ENCODE measurements at regions not wholly inside any gene's neighbourhood (a gene's known extent, or its start where the extent isn't known, plus 50 kb on each side); places are given as distances from the start of the nearest gene placed in this dataset.
"Not testable (repeated sequence)": the region's sequence is repeated elsewhere in the genome, so short reads cannot be mapped to it uniquely, and the experiment has no call there.

- H3K4me3 ChIP-seq; H3K27me3 ChIP-seq (replicated peaks); DNase-seq (ENCODE audit: low read depth in 1 of 2, low spot score in 2 of 2); H3K9me3 ChIP-seq (replicated peaks); H3K36me3 ChIP-seq; H3K27ac ChIP-seq; H3K4me1 ChIP-seq (replicated peaks): not testable (repeated sequence)
Measured at GRCh38 chr15:20255641-20256040, 286.0 kb downstream of the GOLGA6L6 start.

DNA sequence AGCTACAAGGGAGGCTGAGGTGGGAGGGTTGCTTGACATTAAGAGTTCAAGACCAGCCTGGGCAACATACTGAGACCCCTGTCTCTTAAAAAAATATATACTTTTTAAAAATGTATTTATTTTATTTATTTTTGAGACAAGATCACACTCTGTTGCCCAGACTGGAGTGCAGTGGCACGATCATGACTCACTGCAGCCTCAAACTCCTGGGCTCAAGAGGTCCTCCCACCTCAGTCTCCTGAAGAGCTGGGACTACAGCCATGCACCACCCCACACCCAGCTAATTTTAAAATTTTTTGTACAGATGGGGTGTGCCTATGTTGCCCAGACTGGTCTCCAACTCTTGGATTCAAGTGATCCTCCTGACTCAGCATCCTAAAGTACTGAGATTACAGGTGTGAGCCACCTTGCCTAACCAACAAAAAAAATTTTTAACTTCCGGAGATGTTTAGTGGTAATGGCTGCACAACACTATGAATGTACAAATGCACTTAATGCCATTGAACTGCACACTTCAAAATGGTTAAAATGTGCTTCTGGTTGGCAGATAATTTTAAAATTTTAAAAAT lies 288.5 kb downstream of the GOLGA6L6 start:
- H3K4me3 ChIP-seq; H3K4me1 ChIP-seq (replicated peaks); H3K9me3 ChIP-seq (replicated peaks); DNase-seq (ENCODE audit: low read depth in 1 of 2, low spot score in 2 of 2); H3K27me3 ChIP-seq (replicated peaks); H3K36me3 ChIP-seq; H3K27ac ChIP-seq: not testable (repeated sequence)

GRCh38 chr15:20252040-20252439 lies 289.6 kb downstream of the GOLGA6L6 start:
- H3K9me3 ChIP-seq (replicated peaks); H3K27me3 ChIP-seq (replicated peaks); H3K27ac ChIP-seq; H3K4me3 ChIP-seq; H3K36me3 ChIP-seq; H3K4me1 ChIP-seq (replicated peaks); DNase-seq (ENCODE audit: low read depth in 1 of 2, low spot score in 2 of 2): not testable (repeated sequence)

DNA sequence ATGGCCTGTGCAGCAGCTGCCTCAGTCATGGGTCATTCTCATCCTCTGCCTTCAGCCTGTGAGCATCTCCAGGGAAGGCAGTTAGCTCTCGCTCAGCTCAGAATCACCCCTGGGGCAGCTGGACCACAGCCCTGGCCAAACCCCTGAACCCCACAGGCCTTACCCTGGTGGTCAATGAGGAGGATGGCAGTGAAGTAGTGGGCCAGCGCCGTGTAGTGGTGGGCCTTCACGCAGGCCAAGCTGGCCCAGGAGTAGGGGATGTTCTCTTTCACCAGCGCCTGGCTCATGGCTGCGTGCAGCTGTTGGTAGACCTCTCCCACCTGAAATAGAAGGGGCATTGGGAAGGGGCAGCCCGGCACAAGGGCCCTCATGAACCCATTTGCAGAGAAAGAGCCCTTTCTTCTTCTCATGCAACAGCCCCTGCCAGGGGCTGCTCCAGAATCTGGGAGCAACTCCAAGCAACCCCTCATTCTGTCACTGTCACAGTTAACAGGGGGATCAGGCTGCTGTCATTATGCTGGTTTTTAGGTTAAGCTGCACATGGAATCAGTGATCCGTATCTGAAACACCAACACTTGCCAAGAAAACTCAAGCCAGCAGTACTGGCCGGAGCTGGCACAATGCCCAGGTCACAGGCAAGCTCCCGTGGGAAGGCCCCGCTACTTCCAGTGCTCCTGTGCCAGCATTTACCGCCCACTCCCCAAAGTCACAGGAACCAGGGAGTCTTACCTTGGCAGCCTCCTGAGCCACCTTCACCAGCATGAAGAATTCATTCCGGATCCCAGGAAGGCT lies 290.2 kb downstream of the GOLGA6L6 start:
- H3K9me3 ChIP-seq (replicated peaks); H3K4me3 ChIP-seq; DNase-seq (ENCODE audit: low read depth in 1 of 2, low spot score in 2 of 2); H3K27ac ChIP-seq; H3K4me1 ChIP-seq (replicated peaks); H3K36me3 ChIP-seq; H3K27me3 ChIP-seq (replicated peaks): not testable (repeated sequence)

DNA sequence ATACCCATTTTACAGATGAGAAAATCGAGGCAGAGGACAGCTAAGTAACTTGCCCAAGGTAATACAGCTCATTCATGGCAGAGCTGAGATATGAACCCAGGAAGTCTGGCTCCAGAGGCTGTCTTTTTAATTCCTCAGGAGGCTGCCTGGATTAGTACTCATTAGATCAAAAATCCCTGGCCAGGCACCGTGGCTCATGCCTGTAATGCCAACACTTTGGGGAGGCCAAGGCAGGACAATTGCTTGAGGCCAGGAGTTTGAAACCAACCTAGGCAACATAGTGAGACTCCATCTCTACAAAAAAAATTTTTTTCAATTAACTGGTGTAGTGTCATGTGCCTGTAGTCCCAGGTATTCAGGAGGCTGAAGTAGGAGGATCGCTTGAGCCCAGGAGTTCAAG lies 291.4 kb downstream of the GOLGA6L6 start:
- not testable (repeated sequence) for H3K27me3 ChIP-seq (replicated peaks); H3K27ac ChIP-seq; H3K36me3 ChIP-seq; H3K4me3 ChIP-seq; H3K4me1 ChIP-seq (replicated peaks); H3K9me3 ChIP-seq (replicated peaks); DNase-seq (ENCODE audit: low read depth in 1 of 2, low spot score in 2 of 2)

DNA sequence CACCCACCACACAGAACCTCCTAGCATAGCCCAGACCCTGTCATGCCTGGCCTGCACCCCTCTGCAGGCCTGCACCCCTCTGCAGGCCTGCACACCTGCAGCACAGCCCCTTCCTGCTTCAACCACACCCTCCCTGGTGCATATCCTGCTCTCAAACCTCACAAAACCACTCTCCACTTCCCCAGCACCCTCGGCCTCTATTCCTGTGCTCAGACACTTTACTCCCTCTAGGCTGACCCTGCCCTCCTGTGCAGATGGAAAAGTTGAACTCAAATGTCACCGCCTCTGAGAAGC lies 292.0 kb downstream of the GOLGA6L6 start:
- H3K4me3 ChIP-seq; H3K4me1 ChIP-seq (replicated peaks); DNase-seq (ENCODE audit: low read depth in 1 of 2, low spot score in 2 of 2); H3K36me3 ChIP-seq; H3K27me3 ChIP-seq (replicated peaks); H3K9me3 ChIP-seq (replicated peaks); H3K27ac ChIP-seq: not testable (repeated sequence)

DNA sequence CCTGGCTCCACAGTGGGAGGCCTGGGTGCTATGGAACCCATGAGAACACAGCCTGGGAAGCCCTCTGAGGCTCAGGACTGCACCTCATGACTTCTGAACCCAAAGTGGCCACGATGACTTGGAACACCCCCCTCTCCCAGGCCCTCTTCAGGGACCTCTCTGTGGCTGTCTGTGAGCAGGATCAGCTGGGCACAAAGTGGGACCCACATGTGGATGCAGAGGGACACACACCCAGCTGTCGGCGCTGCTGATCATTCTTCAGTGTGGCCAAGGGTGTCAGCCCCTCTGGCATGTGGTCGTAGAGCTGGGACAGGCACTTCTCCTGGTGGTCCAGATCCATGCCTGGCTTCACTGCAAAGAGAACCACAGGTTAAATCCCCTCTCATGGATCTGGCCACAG lies 293.2 kb downstream of the GOLGA6L6 start:
- not testable (repeated sequence) for DNase-seq (ENCODE audit: low read depth in 1 of 2, low spot score in 2 of 2); H3K27me3 ChIP-seq (replicated peaks); H3K4me3 ChIP-seq; H3K9me3 ChIP-seq (replicated peaks); H3K4me1 ChIP-seq (replicated peaks); H3K27ac ChIP-seq; H3K36me3 ChIP-seq

GRCh38 chr15:20247137-20247536 lies 294.5 kb downstream of the GOLGA6L6 start:
- not testable (repeated sequence) for H3K4me1 ChIP-seq (replicated peaks); H3K27me3 ChIP-seq (replicated peaks); H3K27ac ChIP-seq; H3K9me3 ChIP-seq (replicated peaks); H3K36me3 ChIP-seq; DNase-seq (ENCODE audit: low read depth in 1 of 2, low spot score in 2 of 2); H3K4me3 ChIP-seq

- not testable (repeated sequence) for H3K36me3 ChIP-seq; H3K27me3 ChIP-seq (replicated peaks); H3K27ac ChIP-seq; H3K4me1 ChIP-seq (replicated peaks); H3K4me3 ChIP-seq; DNase-seq (ENCODE audit: low read depth in 1 of 2, low spot score in 2 of 2); H3K9me3 ChIP-seq (replicated peaks)
Measured at GRCh38 chr15:20246624-20247023, 295.0 kb downstream of the GOLGA6L6 start.

DNA sequence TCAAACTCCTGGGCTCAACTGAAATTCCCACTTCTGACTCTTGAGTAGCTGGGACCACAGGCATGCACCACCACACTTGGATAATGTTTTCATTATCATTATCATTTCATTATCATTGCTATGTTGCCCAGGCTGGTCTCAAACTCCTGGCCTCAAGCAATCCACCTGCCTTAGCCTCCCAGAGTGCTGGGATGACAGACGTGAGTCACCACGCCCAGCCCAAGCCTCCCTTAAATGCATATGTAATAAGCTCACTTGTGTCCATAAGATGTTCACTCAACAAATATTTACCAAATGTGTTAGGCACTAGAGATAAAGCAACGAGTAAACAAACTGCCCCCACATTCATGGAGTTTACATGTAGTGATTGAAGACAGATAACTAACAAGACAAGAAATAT lies 295.7 kb downstream of the GOLGA6L6 start:
- H3K4me3 ChIP-seq; H3K27me3 ChIP-seq (replicated peaks); H3K36me3 ChIP-seq; H3K4me1 ChIP-seq (replicated peaks); DNase-seq (ENCODE audit: low read depth in 1 of 2, low spot score in 2 of 2); H3K27ac ChIP-seq; H3K9me3 ChIP-seq (replicated peaks): not testable (repeated sequence)

DNA sequence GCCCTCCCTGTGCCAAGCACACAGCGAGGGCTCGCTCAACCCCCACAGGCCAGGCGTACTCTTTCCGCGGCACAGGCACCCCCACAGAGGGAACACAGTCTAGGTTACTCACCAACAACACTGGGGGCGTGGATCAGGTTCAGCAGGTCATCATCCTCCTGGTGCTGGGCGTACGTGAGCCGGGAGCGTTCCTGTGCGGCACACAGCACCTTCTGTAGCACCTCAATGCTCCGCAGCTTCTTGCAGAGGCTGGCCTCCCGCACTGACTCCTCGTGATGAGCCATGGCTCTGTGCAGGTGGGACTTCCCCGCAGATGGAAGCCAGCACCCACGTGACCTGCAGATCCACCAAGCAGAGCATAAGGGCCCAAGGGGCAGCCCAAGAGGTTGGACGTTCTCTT lies 296.8 kb downstream of the GOLGA6L6 start:
- not testable (repeated sequence) for H3K4me1 ChIP-seq (replicated peaks); H3K36me3 ChIP-seq; H3K4me3 ChIP-seq; DNase-seq (ENCODE audit: low read depth in 1 of 2, low spot score in 2 of 2); H3K9me3 ChIP-seq (replicated peaks); H3K27ac ChIP-seq; H3K27me3 ChIP-seq (replicated peaks)

GRCh38 chr15:20243486-20244240 lies 297.9 kb downstream of the GOLGA6L6 start:
- H3K27ac ChIP-seq; H3K4me1 ChIP-seq (replicated peaks); H3K36me3 ChIP-seq; H3K27me3 ChIP-seq (replicated peaks); DNase-seq (ENCODE audit: low read depth in 1 of 2, low spot score in 2 of 2); H3K4me3 ChIP-seq; H3K9me3 ChIP-seq (replicated peaks): not testable (repeated sequence)

DNA sequence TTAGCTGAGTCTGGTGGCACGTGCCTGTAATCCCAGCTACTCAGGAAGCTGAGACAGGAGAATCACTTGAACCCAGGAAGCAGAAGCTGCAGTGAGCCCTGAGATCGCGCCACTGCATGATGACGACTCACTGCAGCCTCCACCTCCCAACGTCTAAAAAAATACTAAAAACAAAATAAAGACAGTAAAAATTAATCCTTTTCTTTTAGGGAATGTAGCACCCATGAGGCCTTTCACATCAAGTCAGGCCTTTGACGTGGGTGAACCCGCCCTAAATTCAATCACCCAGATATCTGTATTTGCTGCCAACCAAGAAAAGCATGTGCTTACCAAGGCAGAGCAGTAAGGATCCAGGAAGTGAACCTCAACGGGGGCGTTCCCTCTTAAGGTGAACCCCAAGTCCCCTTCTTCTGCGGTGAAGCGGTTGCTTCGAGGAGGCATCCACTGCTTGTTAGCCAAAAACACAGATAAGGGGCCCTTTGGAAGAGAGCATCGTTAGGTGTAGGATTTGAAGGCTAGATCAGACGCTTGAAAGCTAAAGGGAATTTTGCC lies 301.2 kb downstream of the GOLGA6L6 start:
- not testable (repeated sequence) for H3K9me3 ChIP-seq (replicated peaks); H3K27ac ChIP-seq; H3K4me3 ChIP-seq; H3K36me3 ChIP-seq; H3K4me1 ChIP-seq (replicated peaks); DNase-seq (ENCODE audit: low read depth in 1 of 2, low spot score in 2 of 2); H3K27me3 ChIP-seq (replicated peaks)

DNA sequence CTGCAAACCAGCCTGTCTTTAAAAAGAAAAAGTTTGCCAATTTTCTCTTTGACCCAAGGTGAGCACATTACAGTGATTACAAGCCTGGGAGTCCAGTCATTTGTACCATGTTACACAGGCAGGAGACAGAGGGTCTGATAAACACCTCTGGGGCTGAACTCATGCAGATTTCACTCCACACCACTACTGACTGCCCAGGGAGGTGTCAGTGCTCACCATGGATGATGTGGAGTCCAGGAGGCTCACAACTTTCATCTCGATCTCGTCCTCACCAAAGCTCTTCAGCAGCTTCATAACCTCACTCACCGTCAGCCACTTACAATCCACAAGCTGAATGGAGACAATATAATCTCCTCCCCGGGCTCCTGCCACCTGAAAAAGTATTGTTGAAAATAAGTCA lies 302.4 kb downstream of the GOLGA6L6 start:
- H3K9me3 ChIP-seq (replicated peaks); H3K27me3 ChIP-seq (replicated peaks); DNase-seq (ENCODE audit: low read depth in 1 of 2, low spot score in 2 of 2); H3K36me3 ChIP-seq; H3K4me3 ChIP-seq; H3K4me1 ChIP-seq (replicated peaks); H3K27ac ChIP-seq: not testable (repeated sequence)

All from SJSA1 (cell line).